A673 (cell line): ENCODE measurements at regions not wholly inside any gene's neighbourhood (a gene's known extent, or its start where the extent isn't known, plus 50 kb on each side); places are given as distances from the start of the nearest gene placed in this dataset.

Source experiments
- CTCF ChIP-seq: fragments of 300-800, 200-600 bp; sonication (generic); conservative IDR thresholded peaks from 2 replicates; pipeline ENCODE4 v1.5.1; 2017; ENCODE audit warnings: low read depth, mild to moderate bottlenecking, antibody characterized with exemption, low read length, moderate library complexity, mixed read lengths
- EZH2 ChIP-seq: fragments of 200-600 bp; sonication (generic); IDR thresholded peaks from 2 replicates; pipeline ENCODE4 v1.6.1; 2017; ENCODE audit warnings: borderline replicate concordance, low read depth, mild to moderate bottlenecking, mixed read lengths, antibody characterized with exemption, low read length; ENCODE audit not compliant: poor library complexity, severe bottlenecking

GRCh38 chr7:46011059-46011458 is 90.0 kb upstream of the IGFBP3 start:
- TF ChIP-seq CTCF: no peak
- no peak for TF ChIP-seq EZH2
